ENCODE measurements at regions not wholly inside any gene's neighbourhood (a gene's known extent, or its start where the extent isn't known, plus 50 kb on each side); places are given as distances from the start of the nearest gene placed in this dataset.

DNA sequence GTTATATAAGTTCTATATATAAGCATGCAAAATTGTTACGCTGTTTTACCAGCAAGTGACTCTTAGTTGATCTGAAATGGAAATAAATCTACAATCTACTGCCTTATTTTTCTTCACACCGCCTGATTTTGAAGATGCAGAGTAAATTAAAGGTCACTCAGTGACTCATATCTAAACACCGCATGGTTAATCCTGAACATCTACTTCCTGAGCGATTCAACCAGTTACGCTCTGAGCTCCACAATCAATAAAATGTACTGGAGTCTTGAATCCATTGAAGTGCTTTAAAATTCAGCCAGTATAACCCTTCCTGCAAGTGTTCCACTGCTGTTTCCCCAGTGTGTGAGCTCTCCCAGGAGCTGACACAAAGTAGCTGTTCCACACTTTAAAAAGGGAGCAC lies 192.8 kb downstream of the SLC7A11 start:
- H3K4me3 ChIP-seq (ENCODE audit: low read depth, low read length), result no peak overlapping the region
- no peaks in the 10 kb centered on the region for H3K36me3 ChIP-seq
- DNase-seq, result no peak
- H3K9me3 ChIP-seq (ENCODE audit: severe bottlenecking), result no peaks in the 10 kb centered on the region
- TF ChIP-seq, protein P1, sequence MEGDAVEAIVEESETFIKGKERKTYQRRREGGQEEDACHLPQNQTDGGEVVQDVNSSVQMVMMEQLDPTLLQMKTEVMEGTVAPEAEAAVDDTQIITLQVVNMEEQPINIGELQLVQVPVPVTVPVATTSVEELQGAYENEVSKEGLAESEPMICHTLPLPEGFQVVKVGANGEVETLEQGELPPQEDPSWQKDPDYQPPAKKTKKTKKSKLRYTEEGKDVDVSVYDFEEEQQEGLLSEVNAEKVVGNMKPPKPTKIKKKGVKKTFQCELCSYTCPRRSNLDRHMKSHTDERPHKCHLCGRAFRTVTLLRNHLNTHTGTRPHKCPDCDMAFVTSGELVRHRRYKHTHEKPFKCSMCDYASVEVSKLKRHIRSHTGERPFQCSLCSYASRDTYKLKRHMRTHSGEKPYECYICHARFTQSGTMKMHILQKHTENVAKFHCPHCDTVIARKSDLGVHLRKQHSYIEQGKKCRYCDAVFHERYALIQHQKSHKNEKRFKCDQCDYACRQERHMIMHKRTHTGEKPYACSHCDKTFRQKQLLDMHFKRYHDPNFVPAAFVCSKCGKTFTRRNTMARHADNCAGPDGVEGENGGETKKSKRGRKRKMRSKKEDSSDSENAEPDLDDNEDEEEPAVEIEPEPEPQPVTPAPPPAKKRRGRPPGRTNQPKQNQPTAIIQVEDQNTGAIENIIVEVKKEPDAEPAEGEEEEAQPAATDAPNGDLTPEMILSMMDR (IDR thresholded peaks at IDR 0.05; ENCODE audit: low read depth, low read length), result no peak
- no peak overlapping the region for H3K27ac ChIP-seq
- no peaks in the 10 kb centered on the region for H3K27me3 ChIP-seq (ENCODE audit: insufficient read depth, low read depth, severe bottlenecking)

DNA sequence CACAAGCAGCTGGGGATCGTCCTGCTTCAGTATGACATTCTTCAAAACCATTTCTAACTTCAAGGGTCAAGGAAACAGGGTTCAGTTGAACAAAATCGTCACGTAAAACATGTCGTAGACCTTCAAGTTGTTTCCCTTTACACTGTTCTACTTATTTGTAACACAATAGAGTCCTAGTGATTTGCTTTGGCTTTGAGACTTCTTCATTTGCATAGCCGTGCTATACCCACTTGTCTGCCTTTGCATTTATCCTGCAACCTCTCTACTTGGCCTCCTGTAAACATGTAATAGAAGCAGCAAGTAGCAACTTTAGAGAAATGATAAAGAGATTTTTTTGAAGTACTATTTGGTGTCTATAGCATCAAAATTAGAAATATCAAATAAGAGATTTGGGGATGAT lies 194.9 kb downstream of the SLC7A11 start:
- TF ChIP-seq, protein P1 (IDR thresholded peaks at IDR 0.05; ENCODE audit: low read depth, low read length), result no peak
- no peak overlapping the region for H3K4me3 ChIP-seq (ENCODE audit: low read depth, low read length)
- no peaks in the 10 kb centered on the region for H3K27me3 ChIP-seq (ENCODE audit: insufficient read depth, low read depth, severe bottlenecking)
- H3K9me3 ChIP-seq (ENCODE audit: severe bottlenecking), result no peaks in the 10 kb centered on the region
- no peak for DNase-seq
- H3K36me3 ChIP-seq, result no peaks in the 10 kb centered on the region
- H3K27ac ChIP-seq, result no peak overlapping the region

DNA sequence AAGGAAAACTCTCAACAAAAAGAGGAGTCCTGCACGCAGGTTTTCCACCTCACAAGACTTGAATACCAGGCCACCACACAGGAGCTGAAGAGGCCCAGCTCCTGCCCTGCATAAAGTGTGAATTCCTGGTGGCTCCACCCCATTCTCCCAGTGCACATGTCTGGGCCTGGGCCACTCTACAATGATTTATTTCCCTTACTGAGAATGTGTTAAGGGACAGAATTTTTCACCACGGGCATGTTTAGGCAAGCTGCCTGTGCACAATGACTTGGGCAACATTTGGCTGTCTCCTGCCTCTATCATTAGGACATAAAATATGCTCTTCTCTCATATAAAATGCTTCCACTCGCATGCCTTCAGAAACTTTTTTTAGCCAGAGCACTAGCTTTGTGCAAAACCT lies 197.1 kb downstream of the SLC7A11 start:
- H3K27me3 ChIP-seq (ENCODE audit: insufficient read depth, low read depth, severe bottlenecking), result no peaks in the 10 kb centered on the region
- H3K9me3 ChIP-seq (ENCODE audit: severe bottlenecking), result no peaks in the 10 kb centered on the region
- TF ChIP-seq, protein P1 (IDR thresholded peaks at IDR 0.05; ENCODE audit: low read depth, low read length), result no peak
- no peak overlapping the region for H3K4me3 ChIP-seq (ENCODE audit: low read depth, low read length)
- no peaks in the 10 kb centered on the region for H3K36me3 ChIP-seq
- H3K27ac ChIP-seq, result no peak overlapping the region
- DNase-seq, result no peak

DNA sequence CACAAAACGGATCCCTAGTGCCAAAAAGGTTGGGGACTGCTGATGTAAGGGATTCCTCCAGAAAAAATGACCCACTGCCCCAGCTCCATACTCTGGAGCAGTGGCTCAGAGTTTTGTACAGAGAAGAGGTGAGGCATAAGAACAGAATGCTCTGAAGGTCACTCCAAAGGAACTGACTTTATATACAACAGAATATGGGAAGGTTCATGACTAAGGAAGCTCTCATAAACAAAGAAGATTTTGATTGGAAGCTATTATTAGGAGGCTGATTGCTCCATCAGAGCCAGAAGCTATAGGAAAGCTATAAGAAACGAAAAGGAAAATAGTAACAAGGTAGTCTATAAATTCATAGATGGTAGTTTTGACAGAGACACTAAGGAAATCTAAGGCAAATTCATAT lies 203.1 kb downstream of the SLC7A11 start:
- no peaks in the 10 kb centered on the region for H3K9me3 ChIP-seq (ENCODE audit: severe bottlenecking)
- no peak for DNase-seq
- no peak overlapping the region for H3K27ac ChIP-seq

DNA sequence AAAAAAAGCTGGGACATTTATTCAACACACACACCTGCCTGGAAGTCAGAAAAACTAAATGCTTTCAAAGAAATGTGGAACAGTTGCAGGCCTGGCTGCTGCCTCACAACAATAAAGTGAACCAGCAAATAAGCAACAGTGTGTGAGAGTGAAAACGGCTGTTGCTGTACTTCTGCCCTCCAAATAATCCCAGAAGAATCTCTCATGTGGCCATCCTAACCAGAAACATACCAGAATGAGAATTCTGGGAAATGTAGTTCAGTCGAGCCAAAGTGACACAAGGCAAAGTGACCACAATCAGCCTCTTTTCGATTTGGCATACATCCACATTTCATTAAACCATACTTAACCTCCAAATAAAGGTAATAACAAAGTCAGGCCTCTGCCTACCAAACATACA lies 204.5 kb downstream of the SLC7A11 start:
- no peak overlapping the region for H3K4me3 ChIP-seq (ENCODE audit: low read depth, low read length)
- H3K27ac ChIP-seq, result no peak overlapping the region
- H3K36me3 ChIP-seq, result no peaks in the 10 kb centered on the region
- H3K9me3 ChIP-seq (ENCODE audit: severe bottlenecking), result no peaks in the 10 kb centered on the region
- no peaks in the 10 kb centered on the region for H3K27me3 ChIP-seq (ENCODE audit: insufficient read depth, low read depth, severe bottlenecking)
- DNase-seq, result no peak
- TF ChIP-seq, protein P1 (IDR thresholded peaks at IDR 0.05; ENCODE audit: low read depth, low read length), result no peak

More for the DNA sequence above, 203.1 kb downstream of the SLC7A11 start:
- TF ChIP-seq, protein P1 (IDR thresholded peaks at IDR 0.05; ENCODE audit: low read depth, low read length), result no peak
- H3K4me3 ChIP-seq (ENCODE audit: low read depth, low read length), result no peak overlapping the region
- no peaks in the 10 kb centered on the region for H3K27me3 ChIP-seq (ENCODE audit: insufficient read depth, low read depth, severe bottlenecking)
- H3K36me3 ChIP-seq, result no peaks in the 10 kb centered on the region

DNA sequence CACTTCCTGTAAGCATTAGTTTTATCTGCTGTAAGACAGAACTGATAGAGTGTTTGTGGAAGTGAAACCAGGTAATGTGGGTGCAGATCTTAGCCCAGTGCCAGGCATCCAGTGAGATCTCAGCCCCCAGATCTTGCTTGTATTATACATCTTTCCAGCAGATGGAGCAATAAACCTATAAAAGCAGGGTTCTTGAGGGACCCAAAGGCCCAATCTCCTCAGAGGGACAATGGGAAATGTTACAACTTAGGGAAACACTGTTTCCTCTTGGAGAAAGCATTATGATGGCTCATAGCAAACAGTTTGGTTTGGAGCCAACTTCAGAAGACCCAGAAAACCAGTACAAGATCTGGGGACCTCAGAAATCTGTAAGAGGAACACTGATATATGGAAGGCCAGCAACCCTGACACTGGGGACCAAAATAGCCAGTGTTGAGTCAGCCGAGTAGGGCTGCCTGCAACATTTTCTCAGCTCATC lies 206.3 kb downstream of the SLC7A11 start:
- TF ChIP-seq, protein P1 (IDR thresholded peaks at IDR 0.05; ENCODE audit: low read depth, low read length), result peak; percentile 56
- Histone ChIP-seq H3K4me3 (ENCODE audit: low read depth, low read length) (no peak overlapping the region), H3K9me3 (ENCODE audit: severe bottlenecking) (no peaks in the 10 kb centered on the region), H3K27me3 (ENCODE audit: insufficient read depth, low read depth, severe bottlenecking) (no peaks in the 10 kb centered on the region), H3K27ac (no peak overlapping the region), H3K36me3 (no peaks in the 10 kb centered on the region)
- DNase-seq, result peak; percentile 21

All from WERI-Rb-1 (cell line).